ENCODE measurements at regions not wholly inside any gene's neighbourhood (a gene's known extent, or its start where the extent isn't known, plus 50 kb on each side); places are given as distances from the start of the nearest gene placed in this dataset.

- TF ChIP-seq POLR2A (IDR thresholded peaks at IDR 0.05; ENCODE audit: low read depth, low read length) (no peak), TAF1 (IDR thresholded peaks at IDR 0.05; ENCODE audit: borderline replicate concordance, low read depth, low read length) (no peak), POLR2AphosphoS5 (IDR thresholded peaks at IDR 0.05; ENCODE audit: low read depth, low read length) (no peak)
Observed at GRCh38 chr9:117516676-117517632, 102.1 kb upstream of the ASTN2 start.

Measured in GM12892 (cell line).